ENCODE measurements at regions not wholly inside any gene's neighbourhood (a gene's known extent, or its start where the extent isn't known, plus 50 kb on each side); places are given as distances from the start of the nearest gene placed in this dataset.

GRCh38 chr10:65231148-65231547 is 1694.7 kb upstream of the LRRTM3 start:
- no peak overlapping the region for H2AFZ ChIP-seq (ENCODE audit: insufficient read depth, low read depth, low read length, poor library complexity, severe bottlenecking)
- no peak overlapping the region for H3K4me2 ChIP-seq (replicated peaks; ENCODE audit: low read depth, low read length, poor library complexity, severe bottlenecking)
- no CpG with 5 or more reads among the region's 3 CpGs for WGBS (ENCODE audit: insufficient coverage)
- TF ChIP-seq EZH2 (IDR thresholded peaks at IDR 0.05; ENCODE audit: borderline replicate concordance, insufficient read depth, low read depth, low read length, poor library complexity, severe bottlenecking) (no peak), CTCF (IDR thresholded peaks at IDR 0.05) (no peak)
- ChIA-PET POLR2A (no interaction called here), CTCF (no interaction called here)
- no peak overlapping the region for H3K27ac ChIP-seq (ENCODE audit: low read length in 2 of 2)
- H3K79me2 ChIP-seq (ENCODE audit: control insufficient read depth, insufficient read depth, low read length), result no peaks in the 10 kb centered on the region
- H4K20me1 ChIP-seq (ENCODE audit: control insufficient read depth, insufficient read depth, low read length, poor library complexity, severe bottlenecking), result no peaks in the 10 kb centered on the region
- Mint-ChIP-seq H3K4me1 (no peaks in the 10 kb centered on the region), H3K27ac (no peak overlapping the region), H3K9me3 (ENCODE audit: insufficient read depth) (peaks cover 3% of the 10 kb centered on the region), H3K4me3 (no peak overlapping the region), H3K27me3 (no peaks in the 10 kb centered on the region)
- H3K4me1 ChIP-seq (ENCODE audit: control insufficient read depth in 2 of 2, insufficient read depth in 2 of 2, low read length in 2 of 2), result no peaks in the 10 kb centered on the region
- H3K9me3 ChIP-seq (ENCODE audit: control extremely low read depth in 1 of 3, control insufficient read depth in 2 of 3, insufficient read depth in 1 of 3, low read length in 2 of 3), result no peaks in the 10 kb centered on the region
- no peak overlapping the region for H3K4me3 ChIP-seq (ENCODE audit: control extremely low read depth in 1 of 5, extremely low read depth in 1 of 5, insufficient read depth in 1 of 5, low read depth in 2 of 5, low read length in 4 of 5)
- intact Hi-C loops (cut with micrococcal nuclease), result no loop called here
- H3K27me3 ChIP-seq (replicated peaks in 1 of 4; ENCODE audit: control extremely low read depth in 1 of 4, control insufficient read depth in 3 of 4, insufficient read depth in 4 of 4, low read length in 3 of 4), result no peaks in the 10 kb centered on the region
- H3K9ac ChIP-seq (ENCODE audit: low read length), result no peak overlapping the region
- H3K36me3 ChIP-seq (replicated peaks in 1 of 2; ENCODE audit: control extremely low read depth in 1 of 2, control insufficient read depth in 1 of 2, extremely low read depth in 1 of 2, insufficient read depth in 2 of 2, low read length in 1 of 2), result no peaks in the 10 kb centered on the region
- ATAC-seq (ENCODE audit: low read depth) (no peak), DNase-seq (no peak)

DNA sequence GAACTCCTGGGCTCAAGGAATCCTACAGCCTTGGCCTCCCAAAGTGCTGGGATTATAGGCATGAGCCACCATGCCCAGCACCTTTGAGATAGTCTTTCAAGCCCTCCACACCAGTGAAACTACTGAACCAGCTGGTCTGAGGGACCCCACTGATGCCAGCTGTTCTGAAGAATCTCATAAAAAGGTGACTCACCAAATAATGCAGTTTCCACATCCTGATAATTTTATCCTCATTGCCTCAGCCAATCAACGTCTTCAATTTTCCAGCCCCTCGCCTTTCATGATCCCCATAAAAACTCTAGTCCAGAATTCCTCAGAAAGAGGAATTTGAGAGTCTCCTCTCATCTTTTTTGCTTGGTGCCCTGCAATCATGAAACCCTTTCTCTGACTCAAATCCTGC is 1691.6 kb upstream of the LRRTM3 start:
- Histone ChIP-seq H3K4me1 (ENCODE audit: control insufficient read depth in 2 of 2, insufficient read depth in 2 of 2, low read length in 2 of 2) (no peaks in the 10 kb centered on the region), H2AFZ (ENCODE audit: insufficient read depth, low read depth, low read length, poor library complexity, severe bottlenecking) (no peak overlapping the region), H3K9ac (ENCODE audit: low read length) (no peak overlapping the region), H3K36me3 (replicated peaks in 1 of 2; ENCODE audit: control extremely low read depth in 1 of 2, control insufficient read depth in 1 of 2, extremely low read depth in 1 of 2, insufficient read depth in 2 of 2, low read length in 1 of 2) (no peaks in the 10 kb centered on the region), H3K4me3 (ENCODE audit: control extremely low read depth in 1 of 5, extremely low read depth in 1 of 5, insufficient read depth in 1 of 5, low read depth in 2 of 5, low read length in 4 of 5) (no peak overlapping the region), H3K9me3 (ENCODE audit: control extremely low read depth in 1 of 3, control insufficient read depth in 2 of 3, insufficient read depth in 1 of 3, low read length in 2 of 3) (no peaks in the 10 kb centered on the region), H3K79me2 (ENCODE audit: control insufficient read depth, insufficient read depth, low read length) (no peaks in the 10 kb centered on the region), H3K27me3 (replicated peaks in 1 of 4; ENCODE audit: control extremely low read depth in 1 of 4, control insufficient read depth in 3 of 4, insufficient read depth in 4 of 4, low read length in 3 of 4) (no peaks in the 10 kb centered on the region), H3K4me2 (replicated peaks; ENCODE audit: low read depth, low read length, poor library complexity, severe bottlenecking) (no peak overlapping the region), H3K27ac (ENCODE audit: low read length in 2 of 2) (no peak overlapping the region), H4K20me1 (ENCODE audit: control insufficient read depth, insufficient read depth, low read length, poor library complexity, severe bottlenecking) (no peaks in the 10 kb centered on the region)
- DNase-seq (no peak), ATAC-seq (ENCODE audit: low read depth) (no peak)
- Mint-ChIP-seq H3K4me1 (no peaks in the 10 kb centered on the region), H3K27ac (no peak overlapping the region), H3K4me3 (no peak overlapping the region), H3K9me3 (ENCODE audit: insufficient read depth) (peaks cover 3% of the 10 kb centered on the region), H3K27me3 (no peaks in the 10 kb centered on the region)
- intact Hi-C loops (cut with micrococcal nuclease), result no loop called here
- no peak for TF ChIP-seq CTCF (IDR thresholded peaks at IDR 0.05)
- 80% methylated on average over 2 of the region's 2 CpGs for WGBS (ENCODE audit: insufficient coverage)
- CTCF ChIA-PET, result no interaction called here
- POLR2A ChIA-PET, result no interaction called here

Measured in B cell (primary cell).